ENCODE measurements at regions not wholly inside any gene's neighbourhood (a gene's known extent, or its start where the extent isn't known, plus 50 kb on each side); places are given as distances from the start of the nearest gene placed in this dataset.

- TF ChIP-seq POLR2A (IDR thresholded peaks at IDR 0.05; ENCODE audit: low read length) (no peak), GATA1 (IDR thresholded peaks at IDR 0.05; ENCODE audit: low read depth, low read length) (no peak)
Measured at GRCh38 chr4:34245276-34245675, 1999.0 kb downstream of the ARAP2 start.
